ENCODE measurements at regions not wholly inside any gene's neighbourhood (a gene's known extent, or its start where the extent isn't known, plus 50 kb on each side); places are given as distances from the start of the nearest gene placed in this dataset.

- H3K27ac ChIP-seq = no peak overlapping the region
- TF ChIP-seq CTCF (conservative IDR thresholded peaks at IDR 0.05; ENCODE audit: low read depth, low read length) = no peak
- H3K79me2 ChIP-seq (ENCODE audit: insufficient read depth, low read depth) = no peaks in the 10 kb centered on the region
- H4K20me1 ChIP-seq (ENCODE audit: insufficient read depth) = no peaks in the 10 kb centered on the region
- no peak overlapping the region for H3K4me2 ChIP-seq
- no peak overlapping the region for H2AFZ ChIP-seq (ENCODE audit: low read depth)
- H3K36me3 ChIP-seq (ENCODE audit: insufficient read depth) = no peaks in the 10 kb centered on the region
- no peaks in the 10 kb centered on the region for H3K4me1 ChIP-seq (ENCODE audit: low read depth, poor library complexity, severe bottlenecking)
- H3K9ac ChIP-seq = no peak overlapping the region
- no peaks in the 10 kb centered on the region for H3K27me3 ChIP-seq (ENCODE audit: insufficient read depth, low read depth)
- no peak overlapping the region for H3K4me3 ChIP-seq (IDR thresholded peaks at IDR 0.05; ENCODE audit: insufficient read depth, low read depth, low read length)
Measured at GRCh38 chr7:67947646-67948045, 951.0 kb downstream of the TYW1 start.

GRCh38 chr7:67950321-67951083 lies 953.9 kb downstream of the TYW1 start:
- Histone ChIP-seq H4K20me1 (ENCODE audit: insufficient read depth) (no peaks in the 10 kb centered on the region), H3K36me3 (ENCODE audit: insufficient read depth) (no peaks in the 10 kb centered on the region), H3K27ac (no peak overlapping the region), H3K79me2 (ENCODE audit: insufficient read depth, low read depth) (no peaks in the 10 kb centered on the region), H3K27me3 (ENCODE audit: insufficient read depth, low read depth) (no peaks in the 10 kb centered on the region), H3K4me2 (no peak overlapping the region), H2AFZ (ENCODE audit: low read depth) (no peak overlapping the region), H3K4me3 (IDR thresholded peaks at IDR 0.05; ENCODE audit: insufficient read depth, low read depth, low read length) (no peak overlapping the region), H3K4me1 (ENCODE audit: low read depth, poor library complexity, severe bottlenecking) (no peaks in the 10 kb centered on the region), H3K9ac (no peak overlapping the region)
- TF ChIP-seq CTCF (conservative IDR thresholded peaks at IDR 0.05; ENCODE audit: low read depth, low read length) = no peak

- no peak overlapping the region for H3K27ac ChIP-seq
- H2AFZ ChIP-seq (ENCODE audit: low read depth) = peak overlapping the region; percentile 14; the same call in 1 of the 2 replicates
- no peaks in the 10 kb centered on the region for H3K27me3 ChIP-seq (ENCODE audit: insufficient read depth, low read depth)
- H3K4me2 ChIP-seq = no peak overlapping the region
- no peak overlapping the region for H3K9ac ChIP-seq
- H3K4me3 ChIP-seq (IDR thresholded peaks at IDR 0.05; ENCODE audit: insufficient read depth, low read depth, low read length) = no peak overlapping the region
- H4K20me1 ChIP-seq (ENCODE audit: insufficient read depth) = no peaks in the 10 kb centered on the region
- H3K4me1 ChIP-seq (ENCODE audit: low read depth, poor library complexity, severe bottlenecking) = no peaks in the 10 kb centered on the region
- no peaks in the 10 kb centered on the region for H3K79me2 ChIP-seq (ENCODE audit: insufficient read depth, low read depth)
- TF ChIP-seq CTCF (conservative IDR thresholded peaks at IDR 0.05; ENCODE audit: low read depth, low read length) = no peak
- no peaks in the 10 kb centered on the region for H3K36me3 ChIP-seq (ENCODE audit: insufficient read depth)
Measured at GRCh38 chr7:67955061-67955460, 958.4 kb downstream of the TYW1 start.

GRCh38 chr7:67962863-67963262 lies 966.2 kb downstream of the TYW1 start:
- Histone ChIP-seq H3K27ac (no peak overlapping the region), H3K4me2 (no peak overlapping the region), H3K4me1 (ENCODE audit: low read depth, poor library complexity, severe bottlenecking) (no peaks in the 10 kb centered on the region), H3K9ac (no peak overlapping the region), H3K27me3 (ENCODE audit: insufficient read depth, low read depth) (no peaks in the 10 kb centered on the region), H4K20me1 (ENCODE audit: insufficient read depth) (no peaks in the 10 kb centered on the region), H3K4me3 (IDR thresholded peaks at IDR 0.05; ENCODE audit: insufficient read depth, low read depth, low read length) (no peak overlapping the region), H3K36me3 (ENCODE audit: insufficient read depth) (no peaks in the 10 kb centered on the region), H2AFZ (ENCODE audit: low read depth) (no peak overlapping the region), H3K79me2 (ENCODE audit: insufficient read depth, low read depth) (no peaks in the 10 kb centered on the region)
- TF ChIP-seq CTCF (conservative IDR thresholded peaks at IDR 0.05; ENCODE audit: low read depth, low read length) = no peak
